ENCODE measurements at regions not wholly inside any gene's neighbourhood (a gene's known extent, or its start where the extent isn't known, plus 50 kb on each side); places are given as distances from the start of the nearest gene placed in this dataset.

- Histone ChIP-seq H3K9me1 (ENCODE audit: control insufficient read depth, insufficient read depth, low read length) (no peaks in the 10 kb centered on the region), H2AFZ (ENCODE audit: low read depth, low read length) (no peak overlapping the region), H3K9me3 (replicated peaks; ENCODE audit: control insufficient read depth, insufficient read depth, low read depth, low read length) (no peaks in the 10 kb centered on the region), H3K36me3 (ENCODE audit: control insufficient read depth, insufficient read depth, low read length) (no peaks in the 10 kb centered on the region), H3K27me3 (ENCODE audit: control insufficient read depth in 2 of 2, insufficient read depth in 2 of 2, low read length in 2 of 2) (no peaks in the 10 kb centered on the region), H3K4me3 (no peak overlapping the region), H3K4me2 (ENCODE audit: insufficient read depth, low read length) (no peak overlapping the region), H3K79me2 (ENCODE audit: control insufficient read depth, insufficient read depth, low read length) (no peaks in the 10 kb centered on the region), H3K27ac (ENCODE audit: extremely low read depth, low read depth, low read length) (no peak overlapping the region), H3K4me1 (replicated peaks in 1 of 2; ENCODE audit: control insufficient read depth in 2 of 2, insufficient read depth in 2 of 2, low read length in 2 of 2) (no peaks in the 10 kb centered on the region), H3K9ac (ENCODE audit: insufficient read depth in 1 of 2, low read depth in 2 of 2, low read length in 2 of 2) (no peak overlapping the region), H4K20me1 (replicated peaks; ENCODE audit: control insufficient read depth, insufficient read depth, low read length) (no peaks in the 10 kb centered on the region)
- peak; percentile 37 to 72 (median 72) for DNase-seq (ENCODE audit: extremely low read depth in 1 of 4, low spot score in 3 of 4)
- FAIRE-seq = no peak
- in situ Hi-C loops (cut with MboI) (no loop called here), intact Hi-C loops (cut with micrococcal nuclease) (no loop called here)
- TF ChIP-seq CTCF (IDR thresholded peaks at IDR 0.05 in 2 of 3, conservative IDR thresholded peaks at IDR 0.05 in 1 of 3; ENCODE audit: insufficient read depth in 2 of 3, low read depth in 1 of 3, low read length in 3 of 3) (peak; percentile 18 to 53 (median 39); a peak in 3 of 6 replicates), ERF (CRISPR knock-in tag; IDR thresholded peaks at IDR 0.05) (no peak), YY1 (IDR thresholded peaks at IDR 0.05; ENCODE audit: borderline replicate concordance in 1 of 3, control insufficient read depth in 1 of 3, extremely low read depth in 1 of 3, insufficient read depth in 3 of 3, insufficient read length in 1 of 3, insufficient replicate concordance in 2 of 3, low read depth in 1 of 3, low read length in 2 of 3) (peak in 1 of 3 experiments; percentile 54), ZNF75A (CRISPR knock-in tag; IDR thresholded peaks at IDR 0.05) (no peak), ARHGAP35 (IDR thresholded peaks at IDR 0.05; ENCODE audit: partially characterized antibody) (no peak), SMARCA4 (IDR thresholded peaks at IDR 0.05) (no peak), MYBL2 (IDR thresholded peaks at IDR 0.05; ENCODE audit: low read depth) (peak; percentile 52; the same call in 1 of the 2 replicates), MYBL2 (CRISPR knock-in tag; IDR thresholded peaks at IDR 0.05; ENCODE audit: borderline replicate concordance) (no peak), PHB2 (IDR thresholded peaks at IDR 0.05; ENCODE audit: low read depth) (no peak), ZNF134 (CRISPR knock-in tag; conservative IDR thresholded peaks at IDR 0.05) (no peak), ZNF175 (CRISPR knock-in tag; IDR thresholded peaks at IDR 0.05; ENCODE audit: low read depth) (no peak), RAD21 (CRISPR knock-in tag; conservative IDR thresholded peaks at IDR 0.05 in 1 of 2, IDR thresholded peaks at IDR 0.05 in 1 of 2) (peak; percentile 20 to 40; a peak in 2 of 4 replicates)
- CTCF ChIA-PET (ENCODE audit: low intra/inter-chr PET ratio) = no interaction called here
- ATAC-seq = peak; percentile 94
- BruUV-seq (replicated peaks) = no TSS peak
- 0% methylated on average over 5 of the region's 5 CpGs for WGBS (ENCODE audit: insufficient coverage, low coverage, missing lambda C conversion rate)
- POLR2A ChIA-PET = interaction anchor here (0.6 kb wide), 1 partner anchor 264 kb away, joined by 4 read pairs; no protein-coding TSS in a partner anchor
These were observed 172.2 kb downstream of the PPARGC1A start for GRCh38 chr4:23717528-23718248.

All from K562 (cell line).